ENCODE measurements at regions not wholly inside any gene's neighbourhood (a gene's known extent, or its start where the extent isn't known, plus 50 kb on each side); places are given as distances from the start of the nearest gene placed in this dataset.
A peak's percentile ranks its signal among the peaks of the same experiment; 100 is the strongest.

GRCh38 chr5:56617998-56618397 is 197.4 kb upstream of the MAP3K1 start:
- no peak for DNase-seq

DNA sequence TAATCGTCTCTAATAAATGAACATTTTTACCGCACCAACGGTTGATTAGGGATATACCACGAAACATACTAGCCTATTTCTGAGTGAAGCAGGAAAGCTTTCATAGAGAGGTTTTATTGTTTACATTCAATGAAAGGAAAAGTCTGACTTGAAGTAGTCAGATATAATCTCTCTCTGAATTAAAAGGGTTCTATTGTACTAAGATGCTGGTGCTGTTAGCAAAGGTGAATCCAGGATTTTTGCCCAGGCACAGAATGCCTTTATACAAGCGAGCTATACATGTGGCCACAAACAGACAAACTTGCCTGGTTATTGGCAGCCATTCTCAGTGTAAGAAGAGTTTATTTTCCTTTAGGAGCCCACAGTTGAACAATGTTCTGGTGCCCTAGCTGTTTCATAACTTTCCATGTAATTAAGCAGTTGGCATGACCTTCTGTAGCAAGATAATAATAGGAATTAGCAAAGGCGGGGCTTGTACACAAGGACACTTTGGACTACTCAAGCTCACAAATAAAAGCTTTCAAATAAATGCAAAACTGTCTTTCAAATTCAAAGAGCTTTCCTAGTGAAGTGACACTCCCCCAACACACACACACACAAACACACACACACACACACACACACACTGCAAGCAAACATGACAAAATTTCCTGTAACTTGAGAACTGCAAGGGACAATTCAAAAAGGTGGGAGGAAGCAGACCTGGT is 198.7 kb upstream of the MAP3K1 start:
- DNase-seq, result no peak

DNA sequence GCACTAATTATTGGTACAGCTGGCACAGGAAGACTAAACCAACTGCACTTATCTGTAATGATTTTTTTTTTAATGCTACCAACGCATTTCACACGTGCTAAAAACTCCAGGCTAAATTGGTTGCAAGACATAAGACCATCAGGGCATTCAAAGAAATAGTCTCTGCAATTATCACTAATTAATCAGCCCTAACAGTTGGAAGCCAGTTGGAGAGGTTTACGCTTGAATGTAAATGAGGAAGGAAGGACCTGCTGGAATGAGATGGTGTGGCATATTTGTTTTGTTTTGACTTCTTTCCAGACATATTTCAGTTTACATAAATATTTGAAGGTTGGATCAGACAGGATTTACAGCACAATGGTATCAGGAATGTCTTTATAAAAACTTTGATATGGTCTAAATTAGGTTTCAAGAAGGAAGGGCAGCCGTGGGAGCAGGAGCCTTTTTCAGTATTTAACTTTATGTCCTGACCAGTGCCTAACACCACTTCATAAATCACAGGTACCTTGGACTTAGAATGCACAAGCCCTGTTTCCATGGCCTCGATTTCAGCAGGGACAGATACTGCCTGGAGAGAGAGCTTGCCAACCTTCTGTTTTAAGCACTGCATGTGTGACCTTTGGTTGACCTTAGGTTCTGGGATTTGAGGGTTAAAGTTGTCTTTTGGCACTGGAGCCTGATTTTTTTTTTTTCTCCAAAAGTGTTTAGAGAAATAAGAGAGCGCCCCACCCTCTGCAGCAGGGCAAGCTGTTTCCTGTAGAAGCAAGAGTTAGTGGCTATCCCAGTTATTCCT is 199.8 kb upstream of the MAP3K1 start:
- no peak for DNase-seq

DNA sequence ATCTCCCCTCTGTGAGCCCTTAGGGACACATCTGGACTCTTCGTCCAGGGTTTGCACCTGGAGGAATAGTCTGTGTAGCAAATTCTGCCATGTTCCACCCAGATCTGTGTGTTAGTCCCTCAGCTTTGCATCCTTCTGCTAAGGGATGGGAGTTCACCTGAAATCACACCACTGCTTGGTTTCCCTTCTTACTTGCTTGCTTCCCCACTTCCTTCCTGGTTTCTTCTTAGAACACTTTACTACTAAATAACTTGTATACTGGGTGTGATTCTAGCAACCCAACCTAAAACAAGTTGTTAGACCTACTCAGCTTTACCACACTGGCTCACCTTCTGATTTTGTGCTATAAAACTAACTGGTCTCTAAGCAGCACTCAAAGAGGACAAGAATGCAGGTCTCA is 202.6 kb upstream of the MAP3K1 start:
- no peak for DNase-seq

GRCh38 chr5:56612353-56612752 is 203.0 kb upstream of the MAP3K1 start:
- no peak for DNase-seq

- no peak for DNase-seq
Measured at GRCh38 chr5:56610093-56610698, 205.2 kb upstream of the MAP3K1 start.

DNA sequence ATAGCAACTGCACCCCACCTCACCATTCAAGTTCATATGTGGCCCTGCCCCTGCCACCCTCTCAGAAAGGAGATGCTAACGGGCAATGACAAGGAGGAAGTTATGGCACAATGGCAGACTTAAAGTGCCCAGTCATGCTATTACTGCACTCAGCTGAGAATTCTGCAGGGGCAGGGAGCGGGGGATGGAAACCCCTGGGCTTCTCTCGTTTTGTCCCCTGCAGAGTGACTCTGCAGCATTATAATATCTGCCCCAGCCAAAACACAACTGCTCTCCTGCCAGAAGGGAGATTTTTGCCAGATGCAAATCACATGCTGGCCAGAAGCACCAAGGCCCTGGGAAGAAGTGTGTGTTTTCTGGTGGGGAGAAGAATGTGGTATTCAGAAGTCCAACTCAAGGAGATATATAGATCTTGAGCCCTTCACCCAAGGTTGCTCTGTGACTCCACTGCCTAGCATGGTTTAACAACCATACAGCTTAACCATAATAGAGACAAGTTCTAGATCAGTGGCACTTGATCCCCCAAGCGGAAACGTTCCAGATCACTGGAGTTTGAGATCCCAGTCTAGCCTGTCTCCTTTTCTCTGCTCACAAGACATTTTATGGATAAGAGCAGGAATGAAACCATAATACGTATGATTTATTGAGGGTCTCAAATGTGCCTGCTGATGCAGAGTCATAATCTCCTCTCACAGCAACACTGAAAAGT is 207.0 kb upstream of the MAP3K1 start:
- DNase-seq, result no peak

DNA sequence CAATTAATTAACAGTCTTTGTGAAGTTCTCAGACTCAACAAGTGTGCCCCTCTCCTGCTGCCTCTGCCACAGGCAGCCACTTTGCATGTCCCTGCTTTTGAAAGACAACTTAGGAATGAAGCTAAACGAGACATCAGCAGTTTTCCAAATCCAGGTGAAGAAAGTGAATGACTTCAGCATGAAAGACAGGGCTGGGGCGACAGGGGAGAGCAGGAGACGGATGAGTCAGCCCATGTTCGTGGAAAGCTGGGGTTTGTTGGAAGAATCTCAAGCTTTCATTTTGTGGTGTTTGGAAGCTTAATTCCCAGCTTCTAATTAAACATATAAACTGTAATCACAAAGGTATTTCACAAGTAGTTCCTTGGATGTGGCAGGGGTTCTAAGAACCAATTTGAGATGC is 207.8 kb upstream of the MAP3K1 start:
- no peak for DNase-seq

DNA sequence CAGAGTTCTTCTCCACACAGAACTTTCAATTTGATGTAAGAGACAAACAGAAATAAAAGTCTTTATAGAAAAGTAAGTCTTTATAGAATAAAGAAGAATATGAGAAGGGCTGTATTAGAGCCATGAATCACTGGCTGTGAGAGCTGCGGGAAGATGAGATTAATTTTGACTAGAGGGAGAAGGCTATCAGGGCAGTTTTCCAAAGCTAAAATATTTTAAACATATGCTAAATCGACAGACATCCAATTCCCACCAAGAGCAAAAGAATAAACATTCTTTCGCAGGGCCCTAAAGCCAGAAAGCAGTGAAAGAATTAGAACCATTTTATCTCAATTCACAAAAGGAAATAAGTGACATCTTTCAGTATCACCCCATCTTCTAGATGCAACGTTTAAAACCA is 208.3 kb upstream of the MAP3K1 start:
- DNase-seq, result no peak

- DNase-seq, result no peak
Measured at GRCh38 chr5:56606192-56606591, 209.2 kb upstream of the MAP3K1 start.

DNA sequence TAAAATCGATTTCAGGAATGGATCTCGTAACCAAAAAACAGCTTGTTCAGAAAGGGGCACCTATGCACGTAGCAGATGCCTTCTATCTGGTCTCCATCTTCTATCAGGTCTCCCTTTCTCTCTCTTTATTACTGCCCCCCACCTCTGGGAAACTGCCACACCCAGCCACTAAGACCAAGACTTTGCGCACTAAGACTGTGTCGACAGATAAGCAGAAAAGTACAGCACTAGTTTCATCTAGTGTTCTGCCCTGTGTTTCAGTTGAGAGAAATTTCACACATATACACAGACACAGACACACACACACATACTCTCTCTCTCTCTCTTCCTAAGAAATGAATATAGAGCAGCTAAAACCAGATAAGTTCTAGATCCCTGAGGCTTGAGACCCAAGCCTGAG is 210.1 kb upstream of the MAP3K1 start:
- no peak for DNase-seq

DNA sequence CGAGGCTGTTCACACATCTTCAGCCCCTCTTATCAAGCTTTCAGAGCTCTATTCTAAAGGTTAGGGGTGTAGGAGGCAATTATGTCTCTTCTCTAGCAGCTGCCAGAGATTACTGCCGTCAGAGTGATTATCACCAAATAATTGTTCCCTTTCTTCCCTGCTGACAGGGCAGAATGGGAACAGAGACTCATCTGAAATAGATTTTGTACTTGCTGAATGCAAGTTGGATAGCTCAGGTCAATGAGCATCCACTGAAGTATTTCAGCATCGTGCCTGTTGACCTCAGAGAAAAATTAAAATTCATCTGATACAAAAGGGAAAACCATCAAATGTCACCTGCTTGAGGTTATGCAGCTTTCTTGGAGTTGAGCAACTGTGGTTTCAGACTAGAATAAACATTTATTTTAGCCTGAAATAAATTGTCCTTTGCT is 213.7 kb upstream of the MAP3K1 start:
- no peak for DNase-seq

DNA sequence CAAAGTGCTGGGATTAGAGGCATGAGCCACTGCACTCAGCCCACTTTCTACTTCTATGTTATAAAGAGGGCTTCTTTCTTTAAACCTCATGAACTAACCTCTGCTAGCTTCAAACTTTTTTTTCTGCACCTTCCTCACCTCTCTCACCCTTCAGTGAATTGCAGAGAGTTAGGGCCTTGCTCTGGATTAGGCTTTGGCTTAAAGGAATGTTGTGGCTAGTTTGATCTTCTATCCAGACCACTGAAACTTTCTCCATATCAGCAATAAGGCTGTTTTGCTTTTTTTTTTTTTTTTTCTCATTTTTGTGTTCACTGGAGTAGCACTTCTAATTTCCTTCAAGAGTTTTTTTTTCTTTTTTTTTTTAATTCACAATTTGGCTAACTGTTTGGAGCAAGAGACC is 216.4 kb upstream of the MAP3K1 start:
- DNase-seq, result no peak

GRCh38 chr5:56596155-56596554 is 219.2 kb upstream of the MAP3K1 start:
- DNase-seq, result no peak

DNA sequence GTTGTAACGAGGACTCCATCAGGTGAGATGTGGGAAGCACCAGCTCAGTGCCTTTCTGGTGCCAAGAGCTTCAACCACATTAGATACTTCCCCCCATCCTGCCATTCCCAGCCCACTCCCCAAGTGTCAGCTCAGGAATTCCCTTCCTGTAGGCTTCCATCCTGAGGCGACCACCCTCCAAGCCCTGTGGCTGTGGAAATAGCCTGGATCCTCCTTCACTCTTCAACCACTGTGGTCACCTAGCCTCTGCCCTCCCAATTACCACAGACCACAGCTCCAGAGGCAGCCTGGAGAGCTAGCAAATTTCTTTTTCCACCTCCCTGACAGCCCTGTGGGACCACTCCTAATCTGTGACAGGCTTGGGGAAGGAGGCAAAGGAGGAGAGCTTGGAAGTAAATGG is 219.8 kb upstream of the MAP3K1 start:
- no peak for DNase-seq

DNA sequence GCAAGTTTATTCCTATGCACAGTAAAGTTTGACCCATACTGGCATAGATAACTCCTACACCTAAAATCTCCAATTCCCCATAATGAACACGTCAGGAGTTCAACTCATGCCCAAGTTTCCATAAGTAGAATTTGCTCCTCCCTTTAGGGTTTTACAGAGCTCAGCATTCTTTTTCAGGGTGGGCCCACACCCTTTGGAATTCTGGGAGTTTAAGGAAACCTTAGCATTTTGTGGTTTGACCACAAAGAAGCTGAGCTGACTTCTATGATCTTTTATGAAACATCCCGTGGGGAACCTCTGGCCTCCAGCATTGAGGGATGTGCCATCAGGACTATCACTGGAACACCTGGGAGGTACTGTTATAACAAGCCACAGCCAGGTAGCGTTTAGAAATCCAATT is 220.6 kb upstream of the MAP3K1 start:
- no peak for DNase-seq

GRCh38 chr5:56591081-56591480 is 224.3 kb upstream of the MAP3K1 start:
- DNase-seq, result no peak

GRCh38 chr5:56589481-56589860 is 225.9 kb upstream of the MAP3K1 start:
- no peak for DNase-seq

GRCh38 chr5:56588636-56589480 is 226.5 kb upstream of the MAP3K1 start:
- DNase-seq, result peak; percentile 46

- no peak for DNase-seq
Measured at GRCh38 chr5:56588131-56588487, 227.2 kb upstream of the MAP3K1 start.

DNA sequence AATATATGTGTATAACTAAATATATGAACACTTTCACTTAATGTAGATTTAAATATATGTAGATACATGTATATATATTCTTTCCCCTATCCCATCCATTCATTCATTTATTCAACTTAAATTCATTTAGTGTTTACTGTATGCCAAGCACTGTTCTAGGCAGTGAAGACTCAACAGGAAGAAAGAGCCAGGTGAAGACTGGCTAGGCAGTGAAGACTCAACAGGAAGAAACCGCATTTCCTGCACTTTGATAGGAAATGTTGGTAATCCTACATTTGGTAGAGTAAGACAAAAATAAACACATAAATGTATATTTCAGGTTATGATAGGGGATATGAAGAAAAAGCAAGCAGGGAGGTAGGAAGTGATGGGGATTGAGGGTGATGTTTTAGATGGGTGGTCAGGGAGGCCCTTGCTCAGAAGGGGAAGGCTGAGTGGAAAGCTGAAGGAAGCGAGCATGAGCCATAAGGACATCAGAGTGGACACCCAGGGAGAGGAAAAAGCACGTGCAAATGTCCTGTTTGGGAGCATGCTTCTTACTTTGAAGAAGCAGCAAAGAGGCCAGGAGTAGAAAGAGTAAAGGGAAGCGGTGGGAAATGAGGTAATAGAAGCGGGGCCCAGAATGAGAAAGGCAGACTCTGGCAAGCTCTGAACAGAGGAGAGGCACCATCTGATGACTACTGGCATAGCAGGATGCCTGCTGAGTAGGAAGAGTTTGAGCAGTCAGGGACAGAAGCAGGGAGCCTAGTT is 227.8 kb upstream of the MAP3K1 start:
- DNase-seq, result no peak

Measured in activated CD4-positive, CD25-positive, alpha-beta regulatory T cell treated with anti-CD3 and anti-CD28 coated beads, Interleukin-2, amount 50 U/mL, for 72 hours (primary cell).